ENCODE measurements at regions not wholly inside any gene's neighbourhood (a gene's known extent, or its start where the extent isn't known, plus 50 kb on each side); places are given as distances from the start of the nearest gene placed in this dataset.

DNA sequence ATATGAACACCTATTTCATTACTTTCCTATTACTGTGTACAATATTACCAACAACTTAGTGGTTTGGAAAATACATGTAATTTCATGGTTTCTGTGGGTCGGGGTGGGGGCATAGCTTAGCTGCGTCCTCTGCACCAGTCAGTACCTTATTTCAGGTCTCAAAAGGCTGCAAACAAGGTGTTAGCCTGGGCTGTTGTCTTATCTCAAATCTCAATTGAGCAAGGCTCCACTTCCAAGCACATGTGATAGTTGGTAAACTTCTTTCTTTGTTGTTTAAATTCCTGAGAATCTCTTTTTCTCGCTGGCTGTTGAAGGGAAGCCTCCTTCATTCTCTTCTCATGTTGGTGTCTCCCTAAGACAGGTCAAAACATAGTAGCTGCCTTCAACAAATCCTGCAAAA is 485.4 kb downstream of the AMY1C start:
- TF ChIP-seq CTCF (conservative IDR thresholded peaks at IDR 0.05) = no peak
- TF ChIP-seq EZH2 (IDR thresholded peaks at IDR 0.05; ENCODE audit: low read depth) = no peak
- Histone ChIP-seq H3K9me2 (ENCODE audit: insufficient read depth) (no peaks in the 10 kb centered on the region), H4K20me1 (ENCODE audit: insufficient read depth) (no peaks in the 10 kb centered on the region), H3K27me3 (ENCODE audit: insufficient read depth, low read depth) (no peaks in the 10 kb centered on the region), H3K4me3 (no peak overlapping the region), H3K79me2 (ENCODE audit: low read depth) (no peaks in the 10 kb centered on the region), H3K4me1 (replicated peaks; ENCODE audit: insufficient read depth) (no peaks in the 10 kb centered on the region), H3K9me3 (ENCODE audit: insufficient read depth, low read depth) (no peaks in the 10 kb centered on the region), H3F3A (ENCODE audit: insufficient read depth, low read depth) (no peaks in the 10 kb centered on the region), H2AFZ (no peak overlapping the region), H3K36me3 (ENCODE audit: low read depth) (no peaks in the 10 kb centered on the region), H3K27ac (no peak overlapping the region), H3K4me2 (no peak overlapping the region)
- no peak for DNase-seq
- no TSS peak for BruUV-seq (replicated peaks)
- ChIA-PET CTCF (no interaction called here), POLR2A (ENCODE audit: unreplicated experiment) (no interaction called here)
- intact Hi-C loops (cut with micrococcal nuclease; ENCODE audit: unreplicated experiment) = no loop called here

GRCh38 chr1:104238991-104239390 is 489.3 kb downstream of the AMY1C start:
- H2AFZ ChIP-seq = no peak overlapping the region
- H3K36me3 ChIP-seq (ENCODE audit: low read depth) = no peaks in the 10 kb centered on the region
- DNase-seq = no peak
- H3K9me2 ChIP-seq (ENCODE audit: insufficient read depth) = no peaks in the 10 kb centered on the region
- H3K4me1 ChIP-seq (replicated peaks; ENCODE audit: insufficient read depth) = no peaks in the 10 kb centered on the region
- no peak for TF ChIP-seq EZH2 (IDR thresholded peaks at IDR 0.05; ENCODE audit: low read depth)
- no peak for TF ChIP-seq CTCF (conservative IDR thresholded peaks at IDR 0.05)
- H4K20me1 ChIP-seq (ENCODE audit: insufficient read depth) = no peaks in the 10 kb centered on the region
- intact Hi-C loops (cut with micrococcal nuclease; ENCODE audit: unreplicated experiment) = no loop called here
- no peaks in the 10 kb centered on the region for H3K9me3 ChIP-seq (ENCODE audit: insufficient read depth, low read depth)
- no peak overlapping the region for H3K4me3 ChIP-seq
- CTCF ChIA-PET = no interaction called here
- BruUV-seq (replicated peaks) = no TSS peak
- H3F3A ChIP-seq (ENCODE audit: insufficient read depth, low read depth) = no peaks in the 10 kb centered on the region
- no peak overlapping the region for H3K4me2 ChIP-seq
- POLR2A ChIA-PET (ENCODE audit: unreplicated experiment) = no interaction called here
- H3K27me3 ChIP-seq (ENCODE audit: insufficient read depth, low read depth) = no peaks in the 10 kb centered on the region
- no peaks in the 10 kb centered on the region for H3K79me2 ChIP-seq (ENCODE audit: low read depth)
- H3K27ac ChIP-seq = no peak overlapping the region

- Histone ChIP-seq H4K20me1 (ENCODE audit: insufficient read depth) (peaks cover 3% of the 10 kb centered on the region; the same call in 1 of the 2 replicates), H3K9me3 (ENCODE audit: insufficient read depth, low read depth) (no peaks in the 10 kb centered on the region), H2AFZ (no peak overlapping the region), H3K27me3 (ENCODE audit: insufficient read depth, low read depth) (no peaks in the 10 kb centered on the region), H3K4me3 (no peak overlapping the region), H3K27ac (no peak overlapping the region), H3K36me3 (ENCODE audit: low read depth) (no peaks in the 10 kb centered on the region), H3K4me2 (no peak overlapping the region), H3K4me1 (replicated peaks; ENCODE audit: insufficient read depth) (no peaks in the 10 kb centered on the region), H3F3A (ENCODE audit: insufficient read depth, low read depth) (no peaks in the 10 kb centered on the region), H3K79me2 (ENCODE audit: low read depth) (no peaks in the 10 kb centered on the region), H3K9me2 (ENCODE audit: insufficient read depth) (no peaks in the 10 kb centered on the region; the same call in 1 of the 2 replicates)
- TF ChIP-seq CTCF (conservative IDR thresholded peaks at IDR 0.05) (no peak), EZH2 (IDR thresholded peaks at IDR 0.05; ENCODE audit: low read depth) (no peak)
- intact Hi-C loops (cut with micrococcal nuclease; ENCODE audit: unreplicated experiment) = no loop called here
- no TSS peak for BruUV-seq (replicated peaks)
- POLR2A ChIA-PET (ENCODE audit: unreplicated experiment) = no interaction called here
- no peak for DNase-seq
- CTCF ChIA-PET = no interaction called here
Measured at GRCh38 chr1:104248385-104248784, 498.7 kb downstream of the AMY1C start.

All from PC-9 (cell line).